ENCODE measurements at regions not wholly inside any gene's neighbourhood (a gene's known extent, or its start where the extent isn't known, plus 50 kb on each side); places are given as distances from the start of the nearest gene placed in this dataset.
"Not testable (repeated sequence)": the region's sequence is repeated elsewhere in the genome, so short reads cannot be mapped to it uniquely, and the experiment has no call there.

DNA sequence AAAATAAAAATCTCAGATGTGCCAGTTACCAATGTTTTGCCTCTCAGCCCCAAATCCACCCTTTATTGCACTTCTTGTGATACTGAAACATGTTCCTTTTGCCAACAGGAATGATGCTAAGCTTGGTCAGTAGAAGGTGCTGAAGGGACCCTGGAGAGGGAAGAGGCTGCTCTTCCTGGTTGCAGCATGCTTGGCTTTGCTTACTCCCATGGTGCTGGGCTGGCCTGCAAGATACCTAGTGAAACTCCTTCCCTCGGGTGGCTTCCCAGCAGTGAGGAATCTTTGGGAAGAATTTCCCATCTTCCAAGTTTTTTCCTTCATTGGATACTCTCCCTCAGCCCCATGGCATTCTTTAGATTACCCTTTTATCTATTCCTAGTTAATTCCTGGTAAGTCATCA lies 151.8 kb upstream of the TGFBR2 start:
- Histone ChIP-seq H3K27ac (ENCODE audit: insufficient read depth, low read depth, low read length, poor library complexity, severe bottlenecking) (no peak overlapping the region), H3K4me3 (ENCODE audit: insufficient read depth, low read depth, low read length) (no peak overlapping the region), H3K4me1 (ENCODE audit: control insufficient read depth, insufficient read depth, low read length) (no peaks in the 10 kb centered on the region), H3K9me3 (ENCODE audit: control insufficient read depth, low read length) (no peaks in the 10 kb centered on the region), H3K36me3 (ENCODE audit: control insufficient read depth, insufficient read depth, low read length) (no peaks in the 10 kb centered on the region), H3K27me3 (ENCODE audit: control insufficient read depth, insufficient read depth, low read length, poor library complexity, severe bottlenecking) (no peaks in the 10 kb centered on the region)
- WGBS, 2 experiments: 83 to 85% methylated on average over 1 of the region's 1 CpG

DNA sequence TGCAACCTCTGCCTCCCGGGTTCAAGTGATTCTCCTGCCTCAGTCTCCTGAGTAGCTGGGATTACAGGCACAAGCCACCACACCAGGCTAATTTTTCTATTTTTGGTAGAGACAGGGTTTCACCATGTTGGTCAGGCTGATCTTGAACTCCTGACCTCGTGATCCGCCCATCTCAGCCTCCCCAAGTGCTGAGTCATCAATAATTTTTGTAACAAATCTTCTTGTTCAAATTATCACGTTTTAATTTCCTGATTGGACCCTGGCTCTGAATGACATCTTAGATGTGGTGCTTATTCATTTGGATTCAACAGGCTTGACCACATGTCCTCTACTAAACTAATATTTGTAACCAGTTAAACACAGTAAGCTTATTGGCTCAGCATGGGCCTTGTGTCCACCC lies 151.3 kb upstream of the TGFBR2 start:
- WGBS, 2 experiments: 88 to 94% methylated on average over 4 of the region's 4 CpGs
- H3K27me3 ChIP-seq (ENCODE audit: control insufficient read depth, insufficient read depth, low read length, poor library complexity, severe bottlenecking); H3K4me1 ChIP-seq (ENCODE audit: control insufficient read depth, insufficient read depth, low read length); H3K4me3 ChIP-seq (ENCODE audit: insufficient read depth, low read depth, low read length); H3K27ac ChIP-seq (ENCODE audit: insufficient read depth, low read depth, low read length, poor library complexity, severe bottlenecking); H3K9me3 ChIP-seq (ENCODE audit: control insufficient read depth, low read length); H3K36me3 ChIP-seq (ENCODE audit: control insufficient read depth, insufficient read depth, low read length): not testable (repeated sequence)

DNA sequence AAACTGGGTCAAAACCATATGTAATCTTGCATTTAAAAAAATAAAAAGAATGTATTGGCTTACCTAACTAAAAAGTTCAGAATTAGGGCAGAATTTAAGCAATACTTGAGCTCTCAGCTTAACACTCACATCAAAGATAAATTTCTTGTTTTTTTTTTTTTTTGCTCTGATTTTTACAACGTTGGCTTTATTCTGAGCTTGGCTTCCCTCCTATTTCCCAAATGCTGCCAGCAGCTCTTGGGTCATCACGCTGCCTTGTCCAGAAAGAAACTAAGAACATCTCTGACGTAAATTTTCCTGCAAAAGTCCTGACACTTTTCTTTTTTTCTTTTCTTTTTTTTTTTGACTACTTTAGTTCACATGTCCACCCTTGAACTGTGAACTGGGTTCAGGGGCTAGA lies 150.6 kb upstream of the TGFBR2 start:
- H3K4me1 ChIP-seq (ENCODE audit: control insufficient read depth, insufficient read depth, low read length): no peaks in the 10 kb centered on the region
- no peak overlapping the region for H3K27ac ChIP-seq (ENCODE audit: insufficient read depth, low read depth, low read length, poor library complexity, severe bottlenecking)
- no peaks in the 10 kb centered on the region for H3K27me3 ChIP-seq (ENCODE audit: control insufficient read depth, insufficient read depth, low read length, poor library complexity, severe bottlenecking)
- no peaks in the 10 kb centered on the region for H3K9me3 ChIP-seq (ENCODE audit: control insufficient read depth, low read length)
- no peak overlapping the region for H3K4me3 ChIP-seq (ENCODE audit: insufficient read depth, low read depth, low read length)
- no peaks in the 10 kb centered on the region for H3K36me3 ChIP-seq (ENCODE audit: control insufficient read depth, insufficient read depth, low read length)
- WGBS, 2 experiments: 87 to 89% methylated on average over 3 of the region's 3 CpGs

DNA sequence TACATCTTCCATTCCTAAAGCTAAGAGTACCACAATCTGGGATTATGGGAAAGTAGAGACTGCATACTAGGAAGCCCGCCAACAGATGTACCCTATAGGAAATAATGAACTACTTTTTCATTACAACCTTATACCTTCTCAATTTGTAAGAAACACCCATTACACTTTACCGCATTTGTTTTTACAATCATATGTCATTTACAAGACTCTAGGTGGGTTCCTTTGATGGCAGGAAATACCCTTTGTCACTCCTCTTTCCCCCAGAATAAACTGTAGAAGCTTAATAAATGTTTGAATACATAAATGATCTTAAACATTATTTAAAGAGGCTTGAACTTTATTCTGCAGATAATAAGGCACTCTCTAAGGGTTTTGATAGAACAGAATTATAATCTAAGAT lies 150.1 kb upstream of the TGFBR2 start:
- no peaks in the 10 kb centered on the region for H3K36me3 ChIP-seq (ENCODE audit: control insufficient read depth, insufficient read depth, low read length)
- WGBS, 2 experiments: 94 to 100% methylated on average over 1 to 2 of the region's 2 CpGs
- no peak overlapping the region for H3K4me3 ChIP-seq (ENCODE audit: insufficient read depth, low read depth, low read length)
- no peak overlapping the region for H3K27ac ChIP-seq (ENCODE audit: insufficient read depth, low read depth, low read length, poor library complexity, severe bottlenecking)
- no peaks in the 10 kb centered on the region for H3K27me3 ChIP-seq (ENCODE audit: control insufficient read depth, insufficient read depth, low read length, poor library complexity, severe bottlenecking)
- H3K4me1 ChIP-seq (ENCODE audit: control insufficient read depth, insufficient read depth, low read length): no peaks in the 10 kb centered on the region
- H3K9me3 ChIP-seq (ENCODE audit: control insufficient read depth, low read length): no peaks in the 10 kb centered on the region

DNA sequence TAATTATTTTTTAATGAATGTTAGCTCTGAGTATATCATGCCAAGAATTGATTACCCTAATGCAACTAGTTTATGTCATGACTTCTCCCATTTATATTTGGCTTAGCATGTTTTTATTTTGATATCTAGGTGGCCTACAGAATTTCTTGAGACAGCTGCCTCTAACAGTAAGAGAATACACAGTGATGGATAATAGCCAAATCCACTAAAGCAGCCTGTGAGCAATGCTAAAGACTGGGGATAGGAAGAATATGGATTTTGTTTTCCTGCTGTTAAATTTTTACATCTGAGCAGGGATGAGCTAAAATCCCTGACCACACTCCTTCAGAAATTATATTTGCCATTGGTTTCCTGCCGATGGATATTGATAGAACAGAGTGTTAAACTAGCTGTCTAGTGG lies 149.3 kb upstream of the TGFBR2 start:
- WGBS, 2 experiments: 81 to 100% methylated on average over 1 of the region's 1 CpG
- H3K9me3 ChIP-seq (ENCODE audit: control insufficient read depth, low read length): no peaks in the 10 kb centered on the region
- H3K27ac ChIP-seq (ENCODE audit: insufficient read depth, low read depth, low read length, poor library complexity, severe bottlenecking): no peak overlapping the region
- no peaks in the 10 kb centered on the region for H3K36me3 ChIP-seq (ENCODE audit: control insufficient read depth, insufficient read depth, low read length)
- no peaks in the 10 kb centered on the region for H3K4me1 ChIP-seq (ENCODE audit: control insufficient read depth, insufficient read depth, low read length)
- no peaks in the 10 kb centered on the region for H3K27me3 ChIP-seq (ENCODE audit: control insufficient read depth, insufficient read depth, low read length, poor library complexity, severe bottlenecking)
- H3K4me3 ChIP-seq (ENCODE audit: insufficient read depth, low read depth, low read length): no peak overlapping the region

DNA sequence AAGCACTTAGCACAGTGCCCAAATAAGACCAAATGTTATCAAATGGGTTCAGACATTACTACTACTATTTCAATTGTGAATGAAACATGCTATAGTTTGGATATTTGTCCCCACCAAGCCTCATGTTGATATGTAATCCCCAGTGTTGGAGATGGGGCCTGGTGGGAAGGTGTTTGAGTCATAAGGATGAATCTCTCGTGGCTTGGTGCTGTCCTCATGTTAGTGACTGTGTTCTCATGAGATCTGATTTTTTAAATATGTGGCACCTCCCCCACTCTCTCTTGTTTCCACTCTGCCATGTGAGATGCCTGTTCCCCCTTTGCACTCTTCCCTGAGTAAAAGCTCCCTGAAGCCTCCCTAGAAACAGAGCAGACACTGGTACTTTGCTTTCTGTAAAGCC lies 148.7 kb upstream of the TGFBR2 start:
- WGBS, 2 experiments: 74 to 100% methylated on average over 1 of the region's 1 CpG
- Histone ChIP-seq H3K4me1 (ENCODE audit: control insufficient read depth, insufficient read depth, low read length) (no peaks in the 10 kb centered on the region), H3K4me3 (ENCODE audit: insufficient read depth, low read depth, low read length) (no peak overlapping the region), H3K9me3 (ENCODE audit: control insufficient read depth, low read length) (no peaks in the 10 kb centered on the region), H3K27me3 (ENCODE audit: control insufficient read depth, insufficient read depth, low read length, poor library complexity, severe bottlenecking) (no peaks in the 10 kb centered on the region), H3K36me3 (ENCODE audit: control insufficient read depth, insufficient read depth, low read length) (no peaks in the 10 kb centered on the region), H3K27ac (ENCODE audit: insufficient read depth, low read depth, low read length, poor library complexity, severe bottlenecking) (no peak overlapping the region)

DNA sequence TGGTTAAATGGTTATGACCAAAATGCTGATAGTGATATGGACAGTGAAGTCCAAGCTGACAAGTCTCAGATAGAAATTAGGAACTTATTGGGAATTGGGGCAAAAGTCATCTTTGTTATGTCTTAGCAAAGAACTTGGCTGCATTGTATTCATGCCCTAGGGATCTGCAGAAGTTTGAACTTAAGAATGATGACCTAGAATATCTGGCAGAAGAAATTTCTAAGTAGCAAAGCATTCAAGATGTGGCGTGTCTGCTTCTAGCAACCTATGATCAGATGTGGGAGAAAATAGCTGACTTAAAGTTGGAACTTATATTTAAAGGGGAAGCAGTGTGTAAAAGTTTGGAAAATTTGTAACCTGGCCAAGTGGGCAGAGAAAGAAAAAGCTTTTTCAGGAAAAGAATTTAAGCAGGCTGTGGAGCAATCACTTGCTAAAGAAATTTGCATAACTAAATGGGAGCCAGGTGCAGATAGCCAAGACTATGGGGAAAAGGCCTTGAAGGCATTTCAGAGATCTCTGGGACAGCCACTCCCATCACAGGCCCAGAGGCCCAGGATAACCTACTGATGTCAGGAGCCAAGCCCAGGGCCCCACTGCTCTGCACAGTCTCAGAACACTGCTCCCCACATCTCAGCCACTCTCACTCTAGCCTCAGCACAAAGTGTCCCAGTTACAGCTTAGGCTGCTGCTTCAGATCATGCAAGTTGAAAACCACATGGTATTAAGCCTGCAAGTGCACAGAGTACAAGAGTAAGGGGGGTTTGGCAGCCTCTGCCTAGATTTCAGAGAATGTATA lies 147.8 kb upstream of the TGFBR2 start:
- Histone ChIP-seq H3K36me3 (ENCODE audit: control insufficient read depth, insufficient read depth, low read length) (no peaks in the 10 kb centered on the region), H3K27ac (ENCODE audit: insufficient read depth, low read depth, low read length, poor library complexity, severe bottlenecking) (no peak overlapping the region), H3K9me3 (ENCODE audit: control insufficient read depth, low read length) (no peaks in the 10 kb centered on the region), H3K4me3 (ENCODE audit: insufficient read depth, low read depth, low read length) (no peak overlapping the region), H3K27me3 (ENCODE audit: control insufficient read depth, insufficient read depth, low read length, poor library complexity, severe bottlenecking) (no peaks in the 10 kb centered on the region), H3K4me1 (ENCODE audit: control insufficient read depth, insufficient read depth, low read length) (no peaks in the 10 kb centered on the region)
- 93 to 95% methylated on average over 1 of the region's 1 CpG for WGBS, 2 experiments

DNA sequence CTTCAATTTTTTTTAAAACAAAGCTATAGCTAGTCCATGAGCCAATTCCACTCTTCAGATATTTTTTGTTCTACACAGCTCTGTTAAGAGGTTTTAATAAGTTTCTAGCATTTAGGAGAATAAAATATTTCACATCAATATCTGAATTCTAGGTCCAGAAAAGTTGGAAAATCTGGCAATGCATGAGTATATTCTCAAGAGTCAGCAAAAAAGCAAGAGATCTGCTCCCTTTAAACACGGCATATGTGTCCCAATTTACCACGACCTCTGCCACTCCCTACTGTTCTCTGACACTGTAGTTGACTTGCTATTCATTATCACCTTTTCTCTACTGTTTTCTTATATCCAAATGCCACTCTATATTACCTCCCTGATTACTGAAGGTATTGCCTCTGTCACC lies 145.1 kb upstream of the TGFBR2 start:
- no peaks in the 10 kb centered on the region for H3K36me3 ChIP-seq (ENCODE audit: control insufficient read depth, insufficient read depth, low read length)
- no peaks in the 10 kb centered on the region for H3K4me1 ChIP-seq (ENCODE audit: control insufficient read depth, insufficient read depth, low read length)
- H3K9me3 ChIP-seq (ENCODE audit: control insufficient read depth, low read length): no peaks in the 10 kb centered on the region
- H3K27me3 ChIP-seq (ENCODE audit: control insufficient read depth, insufficient read depth, low read length, poor library complexity, severe bottlenecking): no peaks in the 10 kb centered on the region
- H3K27ac ChIP-seq (ENCODE audit: insufficient read depth, low read depth, low read length, poor library complexity, severe bottlenecking): no peak overlapping the region
- no peak overlapping the region for H3K4me3 ChIP-seq (ENCODE audit: insufficient read depth, low read depth, low read length)
- 89 to 96% methylated on average over 2 of the region's 2 CpGs for WGBS, 2 experiments

DNA sequence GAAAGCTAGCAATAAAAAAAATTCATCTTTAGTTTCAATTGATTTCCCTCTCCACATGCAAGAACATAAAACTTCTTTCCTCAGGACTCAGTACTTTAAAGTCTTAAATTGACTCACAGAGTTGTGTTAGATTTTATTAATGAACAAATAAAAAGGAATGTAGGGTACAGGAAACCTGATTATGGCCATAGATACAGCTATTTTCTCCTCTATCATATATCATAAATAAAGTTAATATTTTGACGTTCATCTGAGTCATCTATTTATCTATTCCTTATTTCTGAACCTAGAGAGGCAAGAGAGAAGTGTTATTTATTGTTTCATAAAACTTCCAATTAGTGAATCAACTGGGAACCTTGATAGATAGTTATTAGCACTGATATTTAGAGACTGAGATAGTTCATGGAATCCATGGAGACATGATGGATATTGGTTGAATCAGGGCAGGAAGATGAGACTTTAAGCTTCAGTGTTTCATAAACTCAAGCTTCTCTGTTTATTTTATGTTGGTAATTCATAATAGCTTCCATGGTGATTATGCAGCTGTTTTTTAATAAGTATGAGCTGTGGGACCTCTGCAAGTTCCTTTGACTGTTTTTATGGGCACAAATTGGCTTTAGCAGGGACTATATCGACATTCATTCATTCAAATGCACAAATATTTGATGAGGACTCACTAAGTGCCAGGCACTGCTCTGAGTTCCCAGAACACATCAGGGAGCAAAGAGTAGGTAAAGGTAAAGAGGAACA lies 143.5 kb upstream of the TGFBR2 start:
- Histone ChIP-seq H3K27ac (ENCODE audit: insufficient read depth, low read depth, low read length, poor library complexity, severe bottlenecking) (no peak overlapping the region), H3K4me3 (ENCODE audit: insufficient read depth, low read depth, low read length) (no peak overlapping the region), H3K36me3 (ENCODE audit: control insufficient read depth, insufficient read depth, low read length) (no peaks in the 10 kb centered on the region), H3K4me1 (ENCODE audit: control insufficient read depth, insufficient read depth, low read length) (no peaks in the 10 kb centered on the region), H3K9me3 (ENCODE audit: control insufficient read depth, low read length) (no peaks in the 10 kb centered on the region), H3K27me3 (ENCODE audit: control insufficient read depth, insufficient read depth, low read length, poor library complexity, severe bottlenecking) (no peaks in the 10 kb centered on the region)
- 95 to 100% methylated on average over 1 to 2 of the region's 2 CpGs for WGBS, 2 experiments

DNA sequence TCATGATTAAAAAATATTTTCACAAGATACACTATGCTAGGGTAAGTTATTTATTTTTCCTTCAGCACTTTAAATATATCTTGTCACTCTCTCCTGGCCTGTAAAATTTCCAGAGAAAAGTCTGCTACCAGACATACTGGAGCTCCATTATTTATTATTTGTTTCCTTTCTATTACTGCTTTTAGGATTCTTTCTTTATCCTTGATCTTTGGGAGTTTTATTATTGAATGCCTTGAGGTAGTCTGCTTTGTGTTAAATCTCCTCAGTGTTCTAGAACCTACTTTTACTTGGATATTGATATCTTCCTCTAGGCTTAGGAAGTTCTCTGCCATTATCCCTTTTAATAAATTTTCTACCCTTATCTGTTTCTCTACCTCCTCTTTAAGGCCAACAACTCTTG lies 142.0 kb upstream of the TGFBR2 start:
- no peak overlapping the region for H3K4me3 ChIP-seq (ENCODE audit: insufficient read depth, low read depth, low read length)
- no peaks in the 10 kb centered on the region for H3K36me3 ChIP-seq (ENCODE audit: control insufficient read depth, insufficient read depth, low read length)
- H3K4me1 ChIP-seq (ENCODE audit: control insufficient read depth, insufficient read depth, low read length): no peaks in the 10 kb centered on the region
- no peaks in the 10 kb centered on the region for H3K27me3 ChIP-seq (ENCODE audit: control insufficient read depth, insufficient read depth, low read length, poor library complexity, severe bottlenecking)
- H3K9me3 ChIP-seq (ENCODE audit: control insufficient read depth, low read length): no peaks in the 10 kb centered on the region
- no peak overlapping the region for H3K27ac ChIP-seq (ENCODE audit: insufficient read depth, low read depth, low read length, poor library complexity, severe bottlenecking)
